Stomach (tissue), 8 donors: ENCODE measurements at regions not wholly inside any gene's neighbourhood (a gene's known extent, or its start where the extent isn't known, plus 50 kb on each side); places are given as distances from the start of the nearest gene placed in this dataset.

Experiments used
- DNase-seq, 2 donors: peaks; one replicate each; pipeline versions ENCODE4 v3.0.0 to v3.0.0-alpha.2; 2013 to 2019
- H3K27ac ChIP-seq, 5 donors: fragments of 200-600 bp in 4 of 5; sonication (generic) in 4 of 5; one replicate each; pipeline ENCODE4 v1.5.1; 2013 to 2019; ENCODE audit warnings: mild to moderate bottlenecking in 1 of 5, moderate library complexity in 1 of 5
- H3K27me3 ChIP-seq, 3 donors: fragments of 200-600 bp; sonication (generic); one replicate each; pipeline ENCODE4 v1.5.1; 2017 to 2019; ENCODE audit warnings: mixed run types in 1 of 3
- H3K36me3 ChIP-seq, 4 donors: fragments of 200-600 bp; sonication (generic); 1 replicate in 3 of 4; 2 replicates in 1 of 4; pipeline ENCODE4 v1.5.1; 2016 to 2019
- H3K4me1 ChIP-seq, 4 donors: fragments of 200-600 bp; sonication (generic); one replicate each; pipeline ENCODE4 v1.5.1; 2016 to 2019
- H3K4me3 ChIP-seq, 4 donors: fragments of 200-600 bp; sonication (generic) in 3 of 4; one replicate each; pipeline ENCODE4 v1.5.1; 2016 to 2019; ENCODE audit warnings: mild to moderate bottlenecking in 1 of 4
- H3K9me3 ChIP-seq, 4 donors: fragments of 200-600 bp; sonication (generic); one replicate each; pipeline ENCODE4 v1.5.1; 2016 to 2019
- CTCF ChIP-seq, 7 experiments: fragments of 450-650 bp in 4 of 7; fragments of 200-600 bp in 3 of 7; sonication (generic) in 3 of 7; IDR thresholded peaks; one replicate each; pipeline ENCODE4 v1.5.1; 2016 to 2019; ENCODE audit warnings: antibody characterized with exemption in 7 of 7, control low read depth in 2 of 7, mild to moderate bottlenecking in 1 of 7
- EP300 ChIP-seq: sonication (generic); formaldehyde crosslinking; IDR thresholded peaks from one replicate; pipeline ENCODE4 v1.6.1; 2017; ENCODE audit warnings: antibody characterized with exemption
- POLR2A ChIP-seq, 4 donors: fragments of 450-650 bp; IDR thresholded peaks; one replicate each; pipeline ENCODE4 v1.6.1; 2016; ENCODE audit warnings: antibody characterized with exemption in 4 of 4, control low read depth in 2 of 4, mild to moderate bottlenecking in 1 of 4, moderate library complexity in 1 of 4
- POLR2AphosphoS5 ChIP-seq, 3 donors: sonication (generic); formaldehyde crosslinking; IDR thresholded peaks; one replicate each; pipeline ENCODE4 v1.6.1; 2016; ENCODE audit warnings: antibody characterized with exemption in 3 of 3
- WGBS, 5 donors: extraction: QIAGEN DNeasy Blood & Tissue Kit in 3 of 5; methylation state at CpG; one replicate each; pipeline versions ENCODE4 v1.1.5 to v1.1.7; 2013 to 2018; 5-methylcytosine and 5-hydroxymethylcytosine counted together
- intact Hi-C: fragments of 100-400 bp; cut with DNase I; formaldehyde crosslinking; loops from one replicate; pipeline ENCODE4 v1.15.1; 2023; ENCODE audit warnings: low total_unique reads
- donor health status: healthy with polysubstance abuse.
- donor health status: Bipolar disorder and iron deficiency.
- donor health status: healthy.

DNA sequence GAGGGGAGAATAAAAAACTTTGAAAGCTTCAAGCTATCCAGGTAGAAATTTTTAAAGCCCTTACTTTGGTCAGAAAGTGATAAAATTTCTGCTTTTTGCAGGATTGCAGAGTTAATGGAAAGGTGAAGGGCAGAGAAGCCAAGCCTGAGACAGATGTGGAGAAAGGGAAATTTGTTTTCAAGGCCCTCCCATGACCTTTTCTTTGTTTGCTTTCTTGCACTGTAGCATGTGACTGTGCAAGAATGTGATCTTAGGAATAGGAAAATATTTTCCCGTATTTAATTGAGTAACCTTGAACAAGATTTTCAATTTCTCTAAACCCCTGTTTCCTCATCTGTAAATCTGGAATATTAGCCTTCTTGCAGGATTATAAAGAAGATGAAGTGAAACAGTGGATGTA lies 307.2 kb downstream of the PPARGC1A start:
- Histone ChIP-seq H3K4me3 (no peak overlapping the region), H3K27me3 (no peaks in the 10 kb centered on the region), H3K4me1 (peaks cover 0 to 12% (median 0%) of the 10 kb centered on the region in 4 donors), H3K36me3 (no peaks in the 10 kb centered on the region), H3K27ac (no peak overlapping the region), H3K9me3 (no peaks in the 10 kb centered on the region)
- no peak for DNase-seq
- no peak for TF ChIP-seq POLR2A (IDR thresholded peaks at IDR 0.05)
- no peak for TF ChIP-seq POLR2AphosphoS5 (IDR thresholded peaks at IDR 0.05)
- TF ChIP-seq EP300 = no peak
- TF ChIP-seq CTCF (IDR thresholded peaks at IDR 0.05) = no peak
- WGBS, 5 donors = 17 to 38% (median 23%) methylated on average over 1 of the region's 1 CpG
- intact Hi-C loops = no loop called here

DNA sequence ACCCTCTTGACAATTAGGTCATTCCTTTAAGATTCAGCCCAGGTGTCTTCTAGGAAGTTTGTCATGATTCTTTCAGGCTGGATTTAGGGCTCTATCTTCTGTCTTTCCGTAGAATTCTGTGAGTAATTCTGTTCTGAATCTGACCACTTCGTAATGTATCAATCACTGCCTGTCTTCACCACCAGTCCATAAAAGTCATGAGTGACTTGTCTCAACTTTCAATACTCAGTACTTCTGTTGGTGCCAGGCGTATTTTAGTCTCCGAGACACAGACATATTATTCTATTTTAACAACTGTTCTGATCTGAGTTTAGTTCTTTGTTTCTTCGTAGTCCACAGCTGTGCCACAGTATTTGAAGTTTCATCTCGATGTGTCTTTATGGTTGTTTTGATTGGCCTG lies 310.7 kb downstream of the PPARGC1A start:
- WGBS, 5 donors = 82 to 90% (median 83%) methylated on average over 6 of the region's 6 CpGs
- intact Hi-C loops = no loop called here
- Histone ChIP-seq H3K9me3 (no peaks in the 10 kb centered on the region), H3K36me3 (no peaks in the 10 kb centered on the region), H3K4me3 (no peak overlapping the region), H3K4me1 (peaks cover 0 to 10% (median 0%) of the 10 kb centered on the region in 4 donors), H3K27ac (no peak overlapping the region), H3K27me3 (no peaks in the 10 kb centered on the region)
- DNase-seq = no peak
- TF ChIP-seq POLR2A (IDR thresholded peaks at IDR 0.05) (no peak), POLR2AphosphoS5 (IDR thresholded peaks at IDR 0.05) (no peak), CTCF (IDR thresholded peaks at IDR 0.05) (no peak), EP300 (no peak)

DNA sequence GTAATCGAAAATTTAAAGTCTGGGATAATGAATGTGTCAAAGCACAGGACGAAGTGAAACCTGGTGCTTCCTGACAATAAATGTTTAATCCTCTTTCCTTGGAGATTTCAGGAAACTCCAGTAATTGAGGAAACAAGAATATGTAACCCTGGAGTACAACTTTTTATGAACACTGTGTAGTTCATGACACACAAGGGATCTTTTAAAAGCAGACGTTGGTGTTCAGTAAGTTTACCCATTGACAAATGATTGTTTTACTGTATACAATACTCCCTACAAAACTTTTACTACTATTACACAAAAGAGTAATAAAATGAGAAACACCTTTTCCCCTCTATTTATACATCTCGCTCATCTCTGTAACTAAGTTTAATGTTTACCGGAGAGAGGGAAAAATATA lies 312.4 kb downstream of the PPARGC1A start:
- Histone ChIP-seq H3K27me3 (no peaks in the 10 kb centered on the region), H3K4me1 (no peaks in the 10 kb centered on the region), H3K36me3 (no peaks in the 10 kb centered on the region), H3K27ac (no peak overlapping the region), H3K4me3 (no peak overlapping the region), H3K9me3 (peaks cover 0 to 5% (median 0%) of the 10 kb centered on the region in 4 donors)
- no peak for TF ChIP-seq EP300
- TF ChIP-seq POLR2A (IDR thresholded peaks at IDR 0.05) = no peak
- TF ChIP-seq POLR2AphosphoS5 (IDR thresholded peaks at IDR 0.05) = no peak
- TF ChIP-seq CTCF (IDR thresholded peaks at IDR 0.05) = no peak
- intact Hi-C loops = no loop called here
- 66 to 77% (median 75%) methylated on average over 5 of the region's 5 CpGs for WGBS, 5 donors
- no peak for DNase-seq

DNA sequence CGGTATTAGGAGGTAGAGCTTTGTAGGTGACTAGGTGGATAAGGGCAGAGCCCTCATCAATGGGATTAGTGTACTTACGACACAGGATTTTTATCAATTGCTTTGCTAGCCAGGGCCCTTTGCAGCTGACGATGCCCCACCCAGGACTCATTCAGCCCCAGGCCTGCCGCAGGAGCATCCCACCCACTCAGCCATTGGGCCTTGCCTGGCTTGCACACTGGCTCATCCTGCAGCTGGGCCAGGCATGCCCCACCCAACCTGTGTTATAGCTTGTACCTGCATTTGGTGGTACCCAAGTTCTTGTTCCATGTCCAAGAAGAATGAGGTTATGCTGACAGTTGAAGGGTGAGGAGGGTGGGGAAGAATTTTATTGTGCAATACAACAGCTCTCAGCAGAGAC lies 317.5 kb downstream of the PPARGC1A start:
- H3K4me3 ChIP-seq = no peak overlapping the region
- no peak for DNase-seq
- TF ChIP-seq POLR2A (IDR thresholded peaks at IDR 0.05) = no peak
- TF ChIP-seq EP300 = no peak
- TF ChIP-seq CTCF (IDR thresholded peaks at IDR 0.05) = no peak
- TF ChIP-seq POLR2AphosphoS5 (IDR thresholded peaks at IDR 0.05) = no peak
- H3K27me3 ChIP-seq = no peaks in the 10 kb centered on the region
- H3K36me3 ChIP-seq = no peaks in the 10 kb centered on the region
- H3K27ac ChIP-seq = no peak overlapping the region
- peaks cover 0 to 5% (median 0%) of the 10 kb centered on the region in 4 donors for H3K9me3 ChIP-seq
- intact Hi-C loops = no loop called here
- no peaks in the 10 kb centered on the region for H3K4me1 ChIP-seq
- WGBS, 5 donors = 86 to 96% (median 92%) methylated on average over 4 of the region's 4 CpGs
